ENCODE measurements at regions not wholly inside any gene's neighbourhood (a gene's known extent, or its start where the extent isn't known, plus 50 kb on each side); places are given as distances from the start of the nearest gene placed in this dataset.
A peak's percentile ranks its signal among the peaks of the same experiment; 100 is the strongest.

GRCh38 chr21:35139382-35139715, 90.2 kb upstream of the RUNX1 start:
- Histone ChIP-seq H3K9me2 (replicated peaks; ENCODE audit: low read depth, low read length) (no peaks in the 10 kb centered on the region), H4K20me1 (ENCODE audit: insufficient read depth, low read length, poor library complexity, severe bottlenecking) (no peaks in the 10 kb centered on the region), H3F3A (ENCODE audit: low read depth) (no peaks in the 10 kb centered on the region), H3K4me3 (ENCODE audit: low read length, poor library complexity, severe bottlenecking) (peak overlapping the region; percentile 48), H3K9me3 (ENCODE audit: insufficient read depth, low read depth, low read length) (no peaks in the 10 kb centered on the region), H3K4me1 (ENCODE audit: insufficient read depth, low read length, poor library complexity, severe bottlenecking) (peaks cover 19% of the 10 kb centered on the region), H3K9ac (ENCODE audit: low read depth, low read length, poor library complexity, severe bottlenecking) (peak overlapping the region; percentile 10), H3K79me2 (ENCODE audit: insufficient read depth, low read length) (no peaks in the 10 kb centered on the region), H3K27me3 (ENCODE audit: insufficient read depth, low read length, poor library complexity, severe bottlenecking) (no peaks in the 10 kb centered on the region), H3K36me3 (ENCODE audit: insufficient read depth, low read length) (no peaks in the 10 kb centered on the region), H3K4me2 (ENCODE audit: low read depth, low read length, poor library complexity, severe bottlenecking) (peak overlapping the region; percentile 77), H2AFZ (ENCODE audit: low read length) (peak overlapping the region; percentile 72)
- TF ChIP-seq CTCF (conservative IDR thresholded peaks at IDR 0.05; ENCODE audit: low read length) = no peak
- no peak for TF ChIP-seq EZH2phosphoT487 (IDR thresholded peaks at IDR 0.05; ENCODE audit: borderline replicate concordance)

- Histone ChIP-seq H3K4me2 (ENCODE audit: low read depth, low read length, poor library complexity, severe bottlenecking) (peak overlapping the region; percentile 77), H2AFZ (ENCODE audit: low read length) (peak overlapping the region; percentile 72), H3K9ac (ENCODE audit: low read depth, low read length, poor library complexity, severe bottlenecking) (peak overlapping the region; percentile 33), H3K9me3 (ENCODE audit: insufficient read depth, low read depth, low read length) (no peaks in the 10 kb centered on the region), H3F3A (ENCODE audit: low read depth) (no peaks in the 10 kb centered on the region), H3K79me2 (ENCODE audit: insufficient read depth, low read length) (no peaks in the 10 kb centered on the region), H3K36me3 (ENCODE audit: insufficient read depth, low read length) (no peaks in the 10 kb centered on the region), H3K9me2 (replicated peaks; ENCODE audit: low read depth, low read length) (no peaks in the 10 kb centered on the region), H3K4me3 (ENCODE audit: low read length, poor library complexity, severe bottlenecking) (peak overlapping the region; percentile 48), H3K4me1 (ENCODE audit: insufficient read depth, low read length, poor library complexity, severe bottlenecking) (peaks cover 19% of the 10 kb centered on the region), H4K20me1 (ENCODE audit: insufficient read depth, low read length, poor library complexity, severe bottlenecking) (no peaks in the 10 kb centered on the region), H3K27me3 (ENCODE audit: insufficient read depth, low read length, poor library complexity, severe bottlenecking) (no peaks in the 10 kb centered on the region)
- no peak for TF ChIP-seq CTCF (conservative IDR thresholded peaks at IDR 0.05; ENCODE audit: low read length)
- TF ChIP-seq EZH2phosphoT487 (IDR thresholded peaks at IDR 0.05; ENCODE audit: borderline replicate concordance) = no peak
Measured at GRCh38 chr21:35138665-35139381, 89.7 kb upstream of the RUNX1 start.

DNA sequence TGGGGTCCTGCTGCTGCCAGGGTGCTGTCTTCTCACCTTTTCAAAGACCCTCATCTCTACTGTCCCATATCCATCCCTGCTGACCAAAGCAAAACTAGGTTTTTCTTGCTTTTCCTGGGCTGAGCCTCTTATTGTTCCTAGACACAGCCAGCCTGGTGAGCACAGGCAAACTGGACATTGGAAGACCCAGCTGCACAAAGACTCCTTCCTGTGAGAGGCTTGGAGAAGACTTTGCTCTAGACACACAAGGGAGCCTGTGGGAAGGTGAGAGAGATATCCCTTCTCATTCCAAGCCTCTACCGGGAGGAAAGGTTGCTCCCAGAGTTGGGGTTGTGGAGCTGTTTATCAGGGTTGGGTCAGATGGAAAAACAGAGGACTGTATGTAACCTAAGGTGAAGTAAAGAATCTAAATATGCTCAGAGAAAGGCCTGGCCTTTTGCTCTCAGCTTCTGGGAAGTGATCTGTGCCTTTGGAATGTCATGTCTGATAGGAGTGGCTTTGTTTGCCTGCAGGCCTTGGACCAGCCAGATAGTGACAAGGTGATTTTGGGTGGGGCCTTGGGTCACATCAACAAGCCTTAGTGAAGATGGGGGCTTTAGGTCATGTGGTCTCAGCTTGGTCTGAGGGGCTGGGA, 87.6 kb upstream of the RUNX1 start:
- H3K9ac ChIP-seq (ENCODE audit: low read depth, low read length, poor library complexity, severe bottlenecking) = no peak overlapping the region
- no peaks in the 10 kb centered on the region for H3K27me3 ChIP-seq (ENCODE audit: insufficient read depth, low read length, poor library complexity, severe bottlenecking)
- no peak overlapping the region for H2AFZ ChIP-seq (ENCODE audit: low read length)
- peaks cover 19% of the 10 kb centered on the region for H3K4me1 ChIP-seq (ENCODE audit: insufficient read depth, low read length, poor library complexity, severe bottlenecking)
- H3K9me2 ChIP-seq (replicated peaks; ENCODE audit: low read depth, low read length) = no peaks in the 10 kb centered on the region
- no peak for TF ChIP-seq CTCF (conservative IDR thresholded peaks at IDR 0.05; ENCODE audit: low read length)
- no peak for TF ChIP-seq EZH2phosphoT487 (IDR thresholded peaks at IDR 0.05; ENCODE audit: borderline replicate concordance)
- H3K4me2 ChIP-seq (ENCODE audit: low read depth, low read length, poor library complexity, severe bottlenecking) = no peak overlapping the region
- no peaks in the 10 kb centered on the region for H3F3A ChIP-seq (ENCODE audit: low read depth)
- no peaks in the 10 kb centered on the region for H3K36me3 ChIP-seq (ENCODE audit: insufficient read depth, low read length)
- no peaks in the 10 kb centered on the region for H4K20me1 ChIP-seq (ENCODE audit: insufficient read depth, low read length, poor library complexity, severe bottlenecking)
- H3K4me3 ChIP-seq (ENCODE audit: low read length, poor library complexity, severe bottlenecking) = no peak overlapping the region
- no peaks in the 10 kb centered on the region for H3K79me2 ChIP-seq (ENCODE audit: insufficient read depth, low read length)
- no peaks in the 10 kb centered on the region for H3K9me3 ChIP-seq (ENCODE audit: insufficient read depth, low read depth, low read length)
